Smooth muscle cell (in vitro differentiated cells): ENCODE measurements at regions not wholly inside any gene's neighbourhood (a gene's known extent, or its start where the extent isn't known, plus 50 kb on each side); places are given as distances from the start of the nearest gene placed in this dataset.

Experiments
- DNase-seq: peaks from one replicate; lab custom pipeline; 2025; ENCODE audit not compliant: unreplicated experiment; lab: John Stamatoyannopoulos, UW
- H2AFZ ChIP-seq: fragments of 200-600 bp; sonication (generic); 2 replicates; pipeline ENCODE4 v1.6.0; 2016; ENCODE audit warnings: antibody characterized with exemption, low read depth, mild to moderate bottlenecking
- H3F3A ChIP-seq: fragments of 200-600 bp; sonication (generic); 2 replicates; pipeline ENCODE4 v1.6.0; 2017; ENCODE audit warnings: antibody characterized with exemption, low read depth
- H3K27ac ChIP-seq: fragments of 200-600 bp; sonication (generic); 2 replicates; pipeline ENCODE4 v1.5.1; 2016; ENCODE audit warnings: low read depth, mild to moderate bottlenecking
- H3K27me3 ChIP-seq: fragments of 200-600 bp; sonication (generic); 2 replicates; pipeline ENCODE4 v1.6.1; 2016; ENCODE audit warnings: low read depth, mild to moderate bottlenecking
- H3K36me3 ChIP-seq: fragments of 200-600 bp; sonication (generic); 2 replicates; pipeline ENCODE4 v1.5.1; 2016; ENCODE audit warnings: low read depth
- H3K4me1 ChIP-seq: fragments of 200-600 bp; sonication (generic); 2 replicates; pipeline ENCODE4 v1.5.1; 2016; ENCODE audit warnings: low read depth
- H3K4me2 ChIP-seq: fragments of 200-600 bp; sonication (generic); 2 replicates; pipeline ENCODE4 v1.6.0; 2016; ENCODE audit warnings: mild to moderate bottlenecking
- H3K4me3 ChIP-seq: fragments of 200-600 bp; sonication (generic); 2 replicates; pipeline ENCODE4 v1.5.1; 2016; ENCODE audit warnings: mild to moderate bottlenecking
- H3K79me2 ChIP-seq: fragments of 200-600 bp; sonication (generic); 2 replicates; pipeline ENCODE4 v1.6.0; 2016; ENCODE audit warnings: low read depth, mild to moderate bottlenecking
- H3K9ac ChIP-seq: fragments of 200-600 bp; sonication (generic); 2 replicates; pipeline ENCODE4 v1.6.0; 2016; ENCODE audit warnings: low read depth
- H3K9me3 ChIP-seq: fragments of 200-600 bp; sonication (generic); replicated peaks from 2 replicates; pipeline ENCODE4 v1.5.1; 2016; ENCODE audit warnings: low read depth
- H4K20me1 ChIP-seq: fragments of 200-600 bp; sonication (generic); 2 replicates; pipeline ENCODE4 v1.6.0; 2016; ENCODE audit warnings: low read depth
- WGBS: methylation state at CpG from one replicate; pipeline ENCODE4 v1.1.7; 2016; ENCODE audit warnings: low lambda C conversion rate; 5-methylcytosine and 5-hydroxymethylcytosine counted together
- TF ChIP-seq, protein P1 (sequence below): fragments of 200-600 bp; sonication (generic); IDR thresholded peaks from 2 replicates; pipeline ENCODE4 v1.5.1; 2017; ENCODE audit warnings: borderline replicate concordance, mild to moderate bottlenecking, antibody characterized with exemption; ENCODE audit not compliant: insufficient read depth, poor library complexity, severe bottlenecking

DNA sequence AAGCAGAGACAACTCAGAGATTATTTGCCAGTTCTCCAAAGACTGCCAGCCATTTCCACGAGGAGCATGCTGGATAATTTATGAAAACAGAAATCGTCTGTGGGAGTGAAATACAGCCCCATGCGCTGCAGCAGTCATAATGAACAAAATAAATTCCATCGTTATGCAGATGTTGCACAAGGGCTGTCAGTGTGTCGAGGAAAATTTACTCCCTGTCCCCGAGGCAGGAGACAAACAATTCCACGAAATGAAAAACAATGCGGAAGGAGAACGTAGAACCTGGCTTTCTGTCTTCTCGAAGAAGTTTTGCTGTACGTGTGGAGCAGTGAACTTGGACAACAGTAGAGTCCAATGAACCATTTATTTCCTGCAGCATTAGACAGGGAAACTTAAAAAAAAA, 399.4 kb downstream of the CD83 start:
- TF ChIP-seq, protein P1, sequence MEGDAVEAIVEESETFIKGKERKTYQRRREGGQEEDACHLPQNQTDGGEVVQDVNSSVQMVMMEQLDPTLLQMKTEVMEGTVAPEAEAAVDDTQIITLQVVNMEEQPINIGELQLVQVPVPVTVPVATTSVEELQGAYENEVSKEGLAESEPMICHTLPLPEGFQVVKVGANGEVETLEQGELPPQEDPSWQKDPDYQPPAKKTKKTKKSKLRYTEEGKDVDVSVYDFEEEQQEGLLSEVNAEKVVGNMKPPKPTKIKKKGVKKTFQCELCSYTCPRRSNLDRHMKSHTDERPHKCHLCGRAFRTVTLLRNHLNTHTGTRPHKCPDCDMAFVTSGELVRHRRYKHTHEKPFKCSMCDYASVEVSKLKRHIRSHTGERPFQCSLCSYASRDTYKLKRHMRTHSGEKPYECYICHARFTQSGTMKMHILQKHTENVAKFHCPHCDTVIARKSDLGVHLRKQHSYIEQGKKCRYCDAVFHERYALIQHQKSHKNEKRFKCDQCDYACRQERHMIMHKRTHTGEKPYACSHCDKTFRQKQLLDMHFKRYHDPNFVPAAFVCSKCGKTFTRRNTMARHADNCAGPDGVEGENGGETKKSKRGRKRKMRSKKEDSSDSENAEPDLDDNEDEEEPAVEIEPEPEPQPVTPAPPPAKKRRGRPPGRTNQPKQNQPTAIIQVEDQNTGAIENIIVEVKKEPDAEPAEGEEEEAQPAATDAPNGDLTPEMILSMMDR, result no peak
- Histone ChIP-seq H3K27me3 (no peaks in the 10 kb centered on the region), H3K9me3 (no peaks in the 10 kb centered on the region), H3K79me2 (no peaks in the 10 kb centered on the region), H4K20me1 (no peaks in the 10 kb centered on the region), H3K9ac (no peak overlapping the region), H3K4me2 (no peak overlapping the region), H3K4me3 (no peak overlapping the region), H3K4me1 (no peaks in the 10 kb centered on the region), H3K27ac (no peak overlapping the region), H2AFZ (no peak overlapping the region), H3F3A (no peaks in the 10 kb centered on the region), H3K36me3 (no peaks in the 10 kb centered on the region)
- DNase-seq, result no peak
- WGBS, result 91% methylated on average over 11 of the region's 11 CpGs

DNA sequence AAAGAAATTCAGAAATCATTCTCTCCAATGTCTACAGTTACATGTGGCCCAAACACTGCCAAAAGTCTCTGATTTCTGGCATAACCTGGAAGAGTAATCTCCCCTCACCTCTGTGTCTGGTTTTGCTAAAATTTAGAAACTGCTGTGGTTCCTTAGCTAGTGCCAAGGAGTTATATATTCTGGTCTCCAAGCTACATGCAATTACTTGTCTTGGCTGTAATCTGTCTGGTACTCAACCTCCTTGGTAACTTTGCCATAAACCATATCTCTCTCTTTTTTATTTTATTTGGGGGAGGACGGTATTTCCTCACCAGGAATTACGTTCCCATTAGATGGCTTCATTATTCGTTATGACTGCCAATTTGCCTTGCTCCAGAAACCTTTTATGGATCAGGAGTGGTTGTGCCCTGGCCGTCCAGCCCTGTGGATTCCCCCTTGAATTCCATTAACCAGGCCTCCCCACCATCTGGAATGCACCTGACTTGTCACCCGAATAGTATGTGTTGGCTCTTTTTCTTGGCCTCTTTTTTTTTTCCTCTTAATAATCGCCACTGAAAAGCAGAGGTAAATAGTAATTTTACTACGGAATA, 400.0 kb downstream of the CD83 start:
- Histone ChIP-seq H3K4me3 (no peak overlapping the region), H3F3A (no peaks in the 10 kb centered on the region), H3K27ac (no peak overlapping the region), H3K27me3 (no peaks in the 10 kb centered on the region), H3K79me2 (no peaks in the 10 kb centered on the region), H2AFZ (no peak overlapping the region), H3K9me3 (no peaks in the 10 kb centered on the region), H3K4me1 (no peaks in the 10 kb centered on the region), H3K4me2 (no peak overlapping the region), H4K20me1 (no peaks in the 10 kb centered on the region), H3K36me3 (no peaks in the 10 kb centered on the region), H3K9ac (no peak overlapping the region)
- TF ChIP-seq, protein P1, result no peak
- 82% methylated on average over 7 of the region's 7 CpGs for WGBS
- no peak for DNase-seq

DNA sequence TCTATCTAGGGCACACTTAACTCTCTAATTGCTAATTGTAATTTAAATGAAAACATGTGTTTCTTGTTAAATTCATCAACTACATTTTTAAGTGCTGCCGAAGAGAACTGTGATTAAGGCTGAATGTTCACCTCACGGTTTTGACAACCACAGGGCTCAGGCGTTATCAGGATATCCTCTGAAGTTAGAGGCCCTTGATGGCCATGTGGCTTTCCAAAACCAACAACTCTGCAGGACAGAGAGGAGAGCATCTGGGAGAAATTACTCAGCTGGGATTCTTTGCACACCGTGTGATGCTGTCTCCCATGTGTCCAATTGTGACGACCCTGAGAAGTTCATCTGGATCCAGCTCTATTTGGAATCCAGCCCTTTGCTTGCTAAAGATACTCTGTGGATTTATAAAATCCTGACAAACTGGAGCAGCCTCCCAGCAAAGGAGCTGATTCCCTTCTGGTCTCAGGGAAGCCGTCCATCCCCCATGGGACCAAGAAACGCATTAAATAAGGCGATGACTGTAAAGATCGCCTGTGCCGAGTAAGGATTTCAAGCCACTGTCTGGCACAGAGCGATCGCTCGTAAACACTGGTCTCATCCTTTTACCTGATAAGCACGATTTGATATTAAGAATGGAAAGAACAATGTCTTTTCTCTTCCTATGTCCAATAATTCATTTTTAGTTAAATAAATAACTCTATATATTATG, 401.1 kb downstream of the CD83 start:
- Histone ChIP-seq H3K36me3 (no peaks in the 10 kb centered on the region), H3K27me3 (no peaks in the 10 kb centered on the region), H2AFZ (no peak overlapping the region), H3K9ac (no peak overlapping the region), H3K4me2 (peak overlapping the region; percentile 75), H3K9me3 (no peaks in the 10 kb centered on the region), H3K27ac (peak overlapping the region; percentile 43), H3K4me1 (no peaks in the 10 kb centered on the region), H4K20me1 (no peaks in the 10 kb centered on the region), H3F3A (no peaks in the 10 kb centered on the region), H3K79me2 (no peaks in the 10 kb centered on the region), H3K4me3 (no peak overlapping the region)
- 26% methylated on average over 14 of the region's 14 CpGs for WGBS
- DNase-seq, result no peak
- TF ChIP-seq, protein P1, result no peak

DNA sequence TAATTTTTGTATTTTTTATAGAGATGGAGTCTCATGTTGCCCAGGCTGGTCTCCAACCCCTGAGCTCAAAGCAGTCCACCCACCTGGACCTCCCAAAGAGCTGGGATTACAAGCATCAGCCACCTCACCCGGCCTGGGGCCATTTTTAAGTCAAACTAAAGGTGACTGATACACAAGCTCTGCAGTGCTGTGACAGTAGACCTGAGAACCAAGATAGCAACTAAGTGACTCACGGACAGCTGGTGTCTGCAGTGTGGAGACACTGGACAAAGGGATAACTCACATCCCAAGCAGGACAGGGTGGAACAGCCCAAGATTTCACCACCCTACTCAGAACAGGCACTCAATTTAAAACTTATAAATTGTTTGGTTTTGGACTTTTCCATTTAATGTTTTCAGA, 402.5 kb downstream of the CD83 start:
- Histone ChIP-seq H3K4me1 (no peaks in the 10 kb centered on the region), H3K4me3 (no peak overlapping the region), H3K27ac (peak overlapping the region; percentile 51), H3K79me2 (no peaks in the 10 kb centered on the region), H3K9me3 (no peaks in the 10 kb centered on the region), H3K27me3 (no peaks in the 10 kb centered on the region), H2AFZ (no peak overlapping the region), H3K9ac (no peak overlapping the region), H3K36me3 (no peaks in the 10 kb centered on the region), H4K20me1 (no peaks in the 10 kb centered on the region), H3K4me2 (no peak overlapping the region), H3F3A (no peaks in the 10 kb centered on the region)
- 65% methylated on average over 2 of the region's 2 CpGs for WGBS
- DNase-seq, result no peak
- TF ChIP-seq, protein P1, result no peak
